Medulla oblongata (tissue), 1 donor: ENCODE measurements at regions not wholly inside any gene's neighbourhood (a gene's known extent, or its start where the extent isn't known, plus 50 kb on each side); places are given as distances from the start of the nearest gene placed in this dataset.
"Not testable (repeated sequence)": the region's sequence is repeated elsewhere in the genome, so short reads cannot be mapped to it uniquely, and the experiment has no call there.

ENCODE experiments used
- DNase-seq: peaks from one replicate; pipeline ENCODE4 v3.0.0-alpha.2; 2015; ENCODE audit errors: extremely low spot score

GRCh38 chr6:140677781-140678528 is 1303.5 kb upstream of the CITED2 start:
- DNase-seq, result no peak

- DNase-seq, result no peak
These were observed 1297.5 kb upstream of the CITED2 start for GRCh38 chr6:140671926-140672325.

GRCh38 chr6:140670021-140670420 is 1295.6 kb upstream of the CITED2 start:
- DNase-seq, result no peak

- DNase-seq, result no peak
These were observed 1294.9 kb upstream of the CITED2 start for GRCh38 chr6:140669321-140669720.

GRCh38 chr6:140663772-140664171 is 1289.3 kb upstream of the CITED2 start:
- DNase-seq, result no peak

- no peak for DNase-seq
These were observed 1288.6 kb upstream of the CITED2 start for GRCh38 chr6:140663094-140663493.

- DNase-seq, result no peak
These were observed 1287.2 kb upstream of the CITED2 start for GRCh38 chr6:140661691-140662090.

- DNase-seq, result no peak
These were observed 1285.8 kb upstream of the CITED2 start for GRCh38 chr6:140660295-140660694.

GRCh38 chr6:140653972-140654371 is 1279.5 kb upstream of the CITED2 start:
- DNase-seq, result no peak

- no peak for DNase-seq
These were observed 1279.1 kb upstream of the CITED2 start for GRCh38 chr6:140653506-140653905.

GRCh38 chr6:140649502-140649901 is 1275.1 kb upstream of the CITED2 start:
- not testable (repeated sequence) for DNase-seq

- DNase-seq, result not testable (repeated sequence)
These were observed 1272.9 kb upstream of the CITED2 start for GRCh38 chr6:140647322-140647721.

GRCh38 chr6:140644017-140644416 is 1269.6 kb upstream of the CITED2 start:
- DNase-seq, result peak; percentile 35

GRCh38 chr6:140641412-140641811 is 1267.0 kb upstream of the CITED2 start:
- DNase-seq, result no peak

GRCh38 chr6:140636908-140637402 is 1262.5 kb upstream of the CITED2 start:
- DNase-seq, result peak; percentile 5

GRCh38 chr6:140636271-140636907 is 1261.9 kb upstream of the CITED2 start:
- peak; percentile 25 for DNase-seq

GRCh38 chr6:140627002-140627401 is 1252.6 kb upstream of the CITED2 start:
- no peak for DNase-seq

- DNase-seq, result no peak
These were observed 1249.0 kb upstream of the CITED2 start for GRCh38 chr6:140623498-140623897.

GRCh38 chr6:140620496-140620895 is 1246.0 kb upstream of the CITED2 start:
- no peak for DNase-seq

GRCh38 chr6:140609956-140610355 is 1235.5 kb upstream of the CITED2 start:
- no peak for DNase-seq

- no peak for DNase-seq
These were observed 1234.9 kb upstream of the CITED2 start for GRCh38 chr6:140609321-140609720.

- DNase-seq, result no peak
These were observed 1230.3 kb upstream of the CITED2 start for GRCh38 chr6:140604786-140605185.
